Thymus (tissue), 11 donors: ENCODE measurements at regions not wholly inside any gene's neighbourhood (a gene's known extent, or its start where the extent isn't known, plus 50 kb on each side); places are given as distances from the start of the nearest gene placed in this dataset.

Source experiments
- DNase-seq, 9 donors: peaks; one replicate each; pipeline ENCODE4 v3.0.0-alpha.2; 2013; ENCODE audit warnings: low spot score in 9 of 9, low read depth in 6 of 9, missing footprints in 1 of 9
- H3K27ac ChIP-seq, 2 donors: one replicate each; pipeline ENCODE4 v1.5.1; 2013; ENCODE audit warnings: control low read depth in 1 of 2, low read depth in 1 of 2, low read length in 1 of 2, mild to moderate bottlenecking in 1 of 2, moderate library complexity in 1 of 2
- H3K27me3 ChIP-seq, 2 donors: one replicate each; pipeline ENCODE4 v1.5.1; 2013; ENCODE audit warnings: low read length in 1 of 2; ENCODE audit not compliant: control insufficient read depth in 2 of 2, insufficient read depth in 1 of 2
- H3K36me3 ChIP-seq, 2 donors: one replicate each; pipeline ENCODE4 v1.5.1; 2013; ENCODE audit warnings: low read length in 1 of 2, mild to moderate bottlenecking in 1 of 2, moderate library complexity in 1 of 2; ENCODE audit not compliant: control insufficient read depth in 2 of 2, insufficient read depth in 2 of 2
- H3K4me1 ChIP-seq, 2 donors: one replicate each; pipeline ENCODE4 v1.5.1; 2013; ENCODE audit warnings: low read length in 2 of 2; ENCODE audit not compliant: control insufficient read depth in 2 of 2, insufficient read depth in 2 of 2
- H3K4me3 ChIP-seq, 2 donors: one replicate each; pipeline ENCODE4 v1.5.1; 2013; ENCODE audit warnings: low read length in 2 of 2, control low read depth in 1 of 2, mild to moderate bottlenecking in 1 of 2
- H3K9me3 ChIP-seq, 2 donors: one replicate each; pipeline ENCODE4 v1.5.1; 2013; ENCODE audit warnings: low read length in 1 of 2, mild to moderate bottlenecking in 1 of 2; ENCODE audit not compliant: control insufficient read depth in 2 of 2, insufficient read depth in 1 of 2
- WGBS: extraction: QIAGEN DNeasy Blood & Tissue Kit; methylation state at CpG from one replicate; pipeline ENCODE4 v1.1.7; 2013; 5-methylcytosine and 5-hydroxymethylcytosine counted together
- donor health status: healthy.

DNA sequence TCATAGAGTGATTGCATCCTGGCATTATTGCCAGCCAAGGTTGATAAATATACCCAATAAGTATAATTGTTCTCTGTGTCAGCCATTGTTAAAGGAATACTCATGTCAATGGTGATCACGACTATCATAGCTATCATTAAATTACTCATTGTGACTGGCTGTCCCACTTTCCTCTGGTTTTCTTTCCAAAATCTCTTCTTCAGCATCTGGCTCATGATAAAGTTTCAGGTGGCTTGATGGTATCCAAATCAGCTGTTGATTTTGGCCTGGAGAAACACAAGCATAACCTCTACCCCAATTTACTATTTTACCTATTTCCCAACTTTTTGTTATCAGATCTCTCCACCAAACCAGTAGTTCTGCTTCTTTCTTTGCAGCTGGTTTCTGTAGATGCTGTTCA, 67.1 kb upstream of the SPIN2A start:
- H3K27me3 ChIP-seq, result no peaks in the 10 kb centered on the region
- WGBS, result 100% methylated on average over 1 of the region's 1 CpG
- DNase-seq, result no peak
- H3K27ac ChIP-seq, result no peak overlapping the region
- H3K4me3 ChIP-seq, result no peak overlapping the region
- no peaks in the 10 kb centered on the region for H3K36me3 ChIP-seq
- peaks cover 0 to 6% of the 10 kb centered on the region in 2 donors for H3K9me3 ChIP-seq
- H3K4me1 ChIP-seq, result no peaks in the 10 kb centered on the region

DNA sequence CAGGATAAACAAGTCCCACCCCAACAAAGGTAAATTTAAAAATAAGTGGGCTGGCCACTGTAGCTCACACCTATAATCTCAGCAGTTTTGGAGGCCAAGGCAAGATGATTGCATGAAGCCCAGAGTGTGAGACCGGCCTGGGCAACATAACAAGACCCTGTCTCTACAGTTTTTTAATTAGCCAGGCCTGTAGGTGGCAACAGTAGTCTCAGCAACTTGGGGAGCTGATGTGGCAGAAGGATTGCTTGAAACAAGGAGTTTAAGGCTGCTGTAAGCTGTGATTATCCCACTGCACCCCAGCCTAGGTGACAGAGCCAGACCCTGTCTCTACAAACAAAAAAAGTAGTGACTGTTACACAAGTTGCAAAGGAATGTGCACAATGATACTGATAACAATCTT, 74.6 kb upstream of the FAAH2 start:
- DNase-seq, result peak in 2 of 9 donors; percentile 3 to 4
- no peaks in the 10 kb centered on the region for H3K4me1 ChIP-seq

DNA sequence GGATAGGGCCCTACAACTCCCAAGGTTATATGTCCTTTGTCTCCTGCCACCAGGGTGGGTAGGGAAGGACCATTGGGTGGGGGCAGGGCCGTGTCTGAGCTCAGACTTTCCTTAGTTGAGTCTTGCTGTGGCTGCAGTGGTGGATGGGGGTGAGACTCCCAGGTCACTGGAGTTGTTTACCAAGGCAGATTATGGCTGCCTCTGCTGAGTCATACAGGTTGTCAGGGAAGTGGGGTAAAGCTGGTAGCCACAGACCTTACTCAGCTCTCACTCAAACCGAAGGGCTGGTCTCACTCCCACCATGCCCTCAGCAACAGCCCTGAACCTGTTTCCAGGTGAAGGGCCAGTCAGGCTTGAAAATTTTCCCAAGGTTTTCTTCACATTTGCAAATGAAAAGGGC, 58.8 kb upstream of the FAAH2 start:
- DNase-seq, result no peak
- 69% methylated on average over 2 of the region's 2 CpGs for WGBS
- Histone ChIP-seq H3K27ac (no peak overlapping the region), H3K4me3 (no peak overlapping the region), H3K27me3 (no peaks in the 10 kb centered on the region), H3K9me3 (no peaks in the 10 kb centered on the region), H3K4me1 (no peaks in the 10 kb centered on the region), H3K36me3 (no peaks in the 10 kb centered on the region)

More for the DNA sequence above, 74.6 kb upstream of the FAAH2 start:
- no peaks in the 10 kb centered on the region for H3K9me3 ChIP-seq
- H3K36me3 ChIP-seq, result no peaks in the 10 kb centered on the region
- WGBS, result 97% methylated on average over 1 of the region's 1 CpG
- H3K27me3 ChIP-seq, result no peaks in the 10 kb centered on the region
- H3K4me3 ChIP-seq, result no peak overlapping the region
- no peak overlapping the region for H3K27ac ChIP-seq

DNA sequence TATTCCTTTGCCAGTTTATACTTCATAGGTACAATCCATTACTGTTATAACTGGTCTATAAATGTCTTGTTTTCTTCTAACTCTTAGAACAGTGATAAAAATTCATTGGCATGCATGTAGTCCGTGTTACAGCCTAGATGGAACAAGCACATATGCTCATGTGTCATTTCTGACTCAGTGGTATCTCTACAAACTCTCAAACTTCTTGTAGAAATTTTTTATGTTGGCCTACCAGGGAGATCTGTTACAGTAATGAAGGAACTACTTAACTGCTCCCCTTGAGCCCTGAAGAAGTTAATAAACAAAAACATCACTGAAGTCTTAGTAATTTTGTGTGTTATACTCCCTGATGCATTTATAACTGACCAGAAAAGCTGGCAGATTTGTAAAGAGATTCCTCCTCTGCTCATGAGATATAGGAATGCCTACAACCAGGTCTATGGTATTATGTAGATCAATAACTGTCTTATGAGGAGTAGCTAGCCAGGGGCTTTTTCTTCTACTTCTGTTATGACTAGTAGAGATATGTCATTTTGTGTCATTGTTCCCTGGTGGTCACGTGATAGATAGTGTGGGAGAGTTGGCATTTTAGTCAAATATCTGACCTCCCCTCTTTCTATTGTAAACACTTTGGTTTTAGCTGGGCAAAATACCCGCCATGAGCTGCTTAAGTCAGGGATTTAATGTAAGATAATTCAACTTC, 53.7 kb upstream of the FAAH2 start:
- H3K36me3 ChIP-seq, result no peaks in the 10 kb centered on the region
- H3K27me3 ChIP-seq, result no peaks in the 10 kb centered on the region
- no peaks in the 10 kb centered on the region for H3K9me3 ChIP-seq
- no peak for DNase-seq
- 90% methylated on average over 3 of the region's 3 CpGs for WGBS
- no peaks in the 10 kb centered on the region for H3K4me1 ChIP-seq
- H3K4me3 ChIP-seq, result no peak overlapping the region
- H3K27ac ChIP-seq, result no peak overlapping the region
